GM18861 (cell line): ENCODE measurements at regions not wholly inside any gene's neighbourhood (a gene's known extent, or its start where the extent isn't known, plus 50 kb on each side); places are given as distances from the start of the nearest gene placed in this dataset.

Source experiments
- ATAC-seq: cut with Tn5 transposase; IDR thresholded peaks from one replicate; pipeline ENCODE4 v1.9.1; 2021; ENCODE audit not compliant: unreplicated experiment

- ATAC-seq = no peak
Measured at GRCh38 chr5:96140496-96140895, 178.8 kb upstream of the ELL2 start.

- no peak for ATAC-seq
Measured at GRCh38 chr5:96140084-96140483, 178.4 kb upstream of the ELL2 start.

GRCh38 chr5:96134886-96135285 lies 173.2 kb upstream of the ELL2 start:
- no peak for ATAC-seq

- ATAC-seq = no peak
Measured at GRCh38 chr5:96133341-96134079, 171.9 kb upstream of the ELL2 start.

GRCh38 chr5:96129276-96129675 lies 167.6 kb upstream of the ELL2 start:
- no peak for ATAC-seq

- no peak for ATAC-seq
Measured at GRCh38 chr5:96128204-96128864, 166.7 kb upstream of the ELL2 start.

GRCh38 chr5:96127538-96127937 lies 165.9 kb upstream of the ELL2 start:
- no peak for ATAC-seq

- no peak for ATAC-seq
Measured at GRCh38 chr5:96125231-96125891, 163.7 kb upstream of the ELL2 start.

- ATAC-seq = no peak
Measured at GRCh38 chr5:96124589-96124988, 162.9 kb upstream of the ELL2 start.

GRCh38 chr5:96123418-96123817 lies 161.8 kb upstream of the ELL2 start:
- no peak for ATAC-seq

GRCh38 chr5:96121364-96121763 lies 159.7 kb upstream of the ELL2 start:
- no peak for ATAC-seq

- no peak for ATAC-seq
Measured at GRCh38 chr5:96120120-96120519, 158.5 kb upstream of the ELL2 start.

- ATAC-seq = no peak
Measured at GRCh38 chr5:96117771-96118651, 156.4 kb upstream of the ELL2 start.

- ATAC-seq = no peak
Measured at GRCh38 chr5:96115147-96115807, 153.6 kb upstream of the ELL2 start.

GRCh38 chr5:96114736-96115135 lies 153.1 kb upstream of the ELL2 start:
- no peak for ATAC-seq

GRCh38 chr5:96113170-96113939 lies 151.7 kb upstream of the ELL2 start:
- ATAC-seq = no peak

- ATAC-seq = no peak
Measured at GRCh38 chr5:96112703-96113102, 151.1 kb upstream of the ELL2 start.

GRCh38 chr5:96112123-96112670 lies 150.5 kb upstream of the ELL2 start:
- no peak for ATAC-seq

- ATAC-seq = no peak
Measured at GRCh38 chr5:96111080-96111756, 149.6 kb upstream of the ELL2 start.
